Heart left ventricle (tissue), 13 donors: ENCODE measurements at regions not wholly inside any gene's neighbourhood (a gene's known extent, or its start where the extent isn't known, plus 50 kb on each side); places are given as distances from the start of the nearest gene placed in this dataset.

ENCODE experiments used
- CTCF ChIP-seq, 12 donors: fragments of 200-600 bp; sonication (generic) in 4 of 12; IDR thresholded peaks; one replicate each; pipeline versions ENCODE4 v1.5.0 to v1.8.0; 2018 to 2022; ENCODE audit warnings: antibody characterized with exemption in 12 of 12, mild to moderate bottlenecking in 5 of 12
- POLR2A ChIP-seq, 2 donors: fragments of 450-650 bp; IDR thresholded peaks; one replicate each; pipeline ENCODE4 v1.6.1; 2017; ENCODE audit warnings: antibody characterized with exemption in 2 of 2, mild to moderate bottlenecking in 2 of 2, moderate library complexity in 2 of 2
- donor health status: ischemic (EF 13 %, LVEDD 7.1; RV severe dilation, severe dysfunction).
- donor health status: DM: no; HTN: yes; CAD: no.
- donor health status: DM: no; HTN: no; CAD: no.
- donor health status: ischemic (EF 25% LVEDD 6.9; RV normal size, moderate dysfunction).
- donor health status: ischemic (EF 25% LVEDD 5.7; RV mildly dilated, moderate dysfunction).
- donor health status: ischemic (EF 35%, LVEDD 5.7; RV mildly dilated, moderate dysfunction).
- donor health status: nonischemic (EF 11% LVEDD 7.7; RV severe dilation, severe dysfunction).
- donor health status: DM: yes; HTN: yes; CAD: no.
- donor health status: PGD.
- donor health status: ischemic (EF 29% LVEDD 5.4; RV normal size, mild dysfunction).
- donor health status: nonischemic (EF 23%, LVEDD 6.1; RV moderate dilation, normal function).

- no peak for TF ChIP-seq POLR2A (IDR thresholded peaks at IDR 0.05)
- TF ChIP-seq CTCF (IDR thresholded peaks at IDR 0.05) = no peak
Measured at GRCh38 chr13:39274739-39275325, 236.6 kb downstream of the NHLRC3 start.
